Omental fat pad (tissue), 3 donors: ENCODE measurements at regions not wholly inside any gene's neighbourhood (a gene's known extent, or its start where the extent isn't known, plus 50 kb on each side); places are given as distances from the start of the nearest gene placed in this dataset.

Experiments
- ATAC-seq: fragments of 150-250 bp; one replicate; pipeline ENCODE4 v1.9.1; 2016; ENCODE audit warnings: mild to moderate bottlenecking, moderate library complexity; ENCODE audit not compliant: low FRiP score
- DNase-seq: peaks from one replicate; pipeline ENCODE4 v3.0.0-alpha.2; 2019; ENCODE audit warnings: low spot score
- TF ChIP-seq, protein P1 (sequence below), 3 donors: fragments of 450-650 bp; IDR thresholded peaks; one replicate each; pipeline ENCODE4 v1.5.1; 2016 to 2017; ENCODE audit warnings: antibody characterized with exemption in 3 of 3, mild to moderate bottlenecking in 3 of 3, moderate library complexity in 2 of 3

DNA sequence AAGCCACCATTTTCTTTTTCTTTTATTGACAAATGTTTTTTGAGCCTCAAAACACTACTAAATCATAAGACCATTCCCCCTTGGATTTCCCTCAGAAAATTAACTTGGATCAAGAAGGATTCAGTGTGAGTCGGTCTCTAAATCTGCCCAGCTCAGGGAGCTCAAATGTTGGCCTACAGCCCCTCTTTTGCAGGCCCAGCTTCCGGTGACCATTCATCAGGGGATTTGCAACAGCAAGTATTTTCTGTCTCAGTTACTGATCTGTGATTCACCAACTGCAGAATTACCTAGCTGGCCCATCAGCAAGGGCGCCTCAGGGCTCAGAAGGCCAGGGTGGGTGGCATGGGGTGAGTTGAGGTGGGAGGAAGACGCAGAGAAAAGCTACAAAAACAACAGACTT lies 318.1 kb downstream of the CDC5L start:
- ATAC-seq = no peak
- DNase-seq = no peak
- TF ChIP-seq, protein P1, sequence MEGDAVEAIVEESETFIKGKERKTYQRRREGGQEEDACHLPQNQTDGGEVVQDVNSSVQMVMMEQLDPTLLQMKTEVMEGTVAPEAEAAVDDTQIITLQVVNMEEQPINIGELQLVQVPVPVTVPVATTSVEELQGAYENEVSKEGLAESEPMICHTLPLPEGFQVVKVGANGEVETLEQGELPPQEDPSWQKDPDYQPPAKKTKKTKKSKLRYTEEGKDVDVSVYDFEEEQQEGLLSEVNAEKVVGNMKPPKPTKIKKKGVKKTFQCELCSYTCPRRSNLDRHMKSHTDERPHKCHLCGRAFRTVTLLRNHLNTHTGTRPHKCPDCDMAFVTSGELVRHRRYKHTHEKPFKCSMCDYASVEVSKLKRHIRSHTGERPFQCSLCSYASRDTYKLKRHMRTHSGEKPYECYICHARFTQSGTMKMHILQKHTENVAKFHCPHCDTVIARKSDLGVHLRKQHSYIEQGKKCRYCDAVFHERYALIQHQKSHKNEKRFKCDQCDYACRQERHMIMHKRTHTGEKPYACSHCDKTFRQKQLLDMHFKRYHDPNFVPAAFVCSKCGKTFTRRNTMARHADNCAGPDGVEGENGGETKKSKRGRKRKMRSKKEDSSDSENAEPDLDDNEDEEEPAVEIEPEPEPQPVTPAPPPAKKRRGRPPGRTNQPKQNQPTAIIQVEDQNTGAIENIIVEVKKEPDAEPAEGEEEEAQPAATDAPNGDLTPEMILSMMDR (IDR thresholded peaks at IDR 0.05) = no peak

DNA sequence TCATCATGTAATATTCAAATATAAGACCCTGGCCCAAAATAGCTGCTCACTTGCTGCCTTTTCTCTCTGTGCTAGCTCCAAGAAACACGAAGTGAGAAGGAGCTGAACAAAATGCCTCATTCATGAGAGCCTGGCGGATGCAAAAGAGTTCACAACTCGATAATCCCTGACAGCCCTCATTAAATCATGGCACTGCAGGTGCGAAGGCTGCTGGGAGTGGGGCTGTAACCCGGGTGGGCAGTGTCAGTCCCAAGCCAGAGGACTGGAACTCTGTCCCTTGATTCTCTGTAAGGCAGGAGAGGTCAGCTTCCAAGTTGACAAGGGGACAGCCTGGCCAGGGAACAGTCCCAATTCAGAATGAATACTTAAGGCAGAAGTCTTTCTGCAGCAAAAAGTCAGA lies 318.5 kb downstream of the CDC5L start:
- ATAC-seq (no peak), DNase-seq (no peak)

DNA sequence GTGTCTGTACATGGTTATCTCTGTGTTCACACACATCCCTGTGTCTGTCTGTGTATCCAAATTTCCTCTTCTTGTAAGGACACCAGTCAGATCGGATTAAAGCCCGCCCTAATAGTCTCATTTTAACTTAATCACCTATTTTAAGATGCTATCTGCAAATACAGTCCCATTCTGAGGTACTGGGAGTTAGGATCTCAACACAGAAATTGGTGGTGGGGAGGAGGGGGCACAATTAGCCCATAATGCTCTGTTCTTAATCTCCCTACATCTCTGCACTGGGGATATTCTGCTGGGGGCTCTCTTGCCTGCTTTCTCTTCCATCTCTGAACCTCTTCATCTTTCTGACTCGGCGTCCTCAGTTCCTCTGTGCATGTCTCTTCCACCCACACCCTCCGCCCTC lies 320.7 kb downstream of the CDC5L start:
- DNase-seq (no peak), ATAC-seq (no peak)
- TF ChIP-seq, protein P1 (IDR thresholded peaks at IDR 0.05) = no peak

More for the DNA sequence above, 318.5 kb downstream of the CDC5L start:
- TF ChIP-seq, protein P1 (IDR thresholded peaks at IDR 0.05) = no peak

DNA sequence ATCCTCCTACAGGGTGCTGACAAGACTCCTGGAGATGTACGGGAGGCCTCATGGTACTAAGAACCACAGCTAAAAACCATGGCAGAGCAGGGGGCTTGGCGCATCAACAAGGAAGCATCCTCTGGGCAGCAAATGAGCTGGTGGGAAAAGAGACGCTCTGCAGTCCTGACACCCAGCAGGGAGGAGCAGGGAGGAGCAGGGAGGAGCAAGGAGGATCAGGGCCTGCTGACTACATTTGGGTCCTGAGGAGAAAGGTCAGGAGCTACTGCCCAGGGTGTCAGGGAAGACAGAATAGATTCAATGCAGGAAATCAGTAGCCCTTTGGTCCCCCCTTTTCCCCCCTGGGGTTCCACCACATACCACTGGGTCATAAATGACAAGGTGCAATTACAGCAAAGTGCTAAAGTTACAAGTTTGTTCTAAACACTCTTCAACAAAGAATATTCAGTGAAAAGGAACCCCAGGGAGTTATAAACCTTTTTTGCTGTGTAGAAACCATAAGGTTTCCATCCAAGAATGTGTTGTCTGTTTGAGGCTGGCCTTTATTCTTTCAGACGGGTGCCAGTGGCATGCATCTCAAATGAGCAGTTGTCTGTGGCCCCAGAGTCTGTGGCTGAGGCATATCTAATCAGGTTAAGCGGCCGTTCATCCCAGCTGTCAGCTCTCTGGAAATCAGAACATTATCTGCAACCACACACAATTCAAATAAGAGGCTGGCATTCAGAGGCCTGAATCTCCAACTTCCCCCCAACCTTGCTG lies 325.0 kb downstream of the CDC5L start:
- TF ChIP-seq, protein P1 (IDR thresholded peaks at IDR 0.05) = no peak
- DNase-seq (no peak), ATAC-seq (no peak)

DNA sequence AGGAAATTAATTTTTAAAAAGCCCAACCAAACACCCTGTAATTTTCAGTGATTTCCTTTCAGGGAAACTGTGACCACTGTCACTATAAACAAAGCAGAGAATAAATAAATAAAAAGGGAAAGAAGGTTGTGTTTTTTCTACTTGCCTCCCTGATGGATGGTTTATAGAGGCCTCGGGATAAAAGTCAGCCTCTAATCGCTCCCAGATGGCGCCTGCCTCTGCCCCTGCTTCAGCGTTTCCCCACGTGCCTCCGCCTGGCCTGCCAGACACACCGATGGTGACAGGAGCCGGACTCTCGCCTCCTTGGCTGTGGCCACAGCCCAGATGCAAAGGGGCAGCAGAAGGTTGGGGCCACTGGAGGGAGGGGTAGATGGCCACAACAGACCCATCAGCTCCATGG lies 327.7 kb downstream of the CDC5L start:
- no peak for ATAC-seq
- TF ChIP-seq, protein P1 (IDR thresholded peaks at IDR 0.05) = no peak
- DNase-seq = no peak

DNA sequence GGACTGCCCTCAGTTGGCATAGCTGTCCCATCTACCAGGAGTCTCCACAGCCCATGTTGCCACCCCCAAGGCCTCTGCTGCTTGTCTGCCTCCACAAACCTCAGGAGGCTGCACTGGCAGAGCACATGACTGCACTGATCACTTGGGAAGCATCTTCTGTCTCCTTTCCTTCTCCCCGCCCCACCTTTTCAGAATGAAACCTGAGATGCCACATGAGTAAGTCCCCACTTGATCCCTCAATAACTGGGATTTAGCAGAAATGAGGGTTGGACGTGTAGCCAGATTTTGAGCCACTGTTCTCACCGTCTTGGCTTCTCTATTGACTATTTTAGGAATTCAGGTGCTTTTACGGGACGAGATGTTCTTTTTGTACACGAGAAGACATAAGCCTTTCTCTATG lies 328.4 kb downstream of the CDC5L start:
- DNase-seq (no peak), ATAC-seq (no peak)
- TF ChIP-seq, protein P1 (IDR thresholded peaks at IDR 0.05) = no peak

DNA sequence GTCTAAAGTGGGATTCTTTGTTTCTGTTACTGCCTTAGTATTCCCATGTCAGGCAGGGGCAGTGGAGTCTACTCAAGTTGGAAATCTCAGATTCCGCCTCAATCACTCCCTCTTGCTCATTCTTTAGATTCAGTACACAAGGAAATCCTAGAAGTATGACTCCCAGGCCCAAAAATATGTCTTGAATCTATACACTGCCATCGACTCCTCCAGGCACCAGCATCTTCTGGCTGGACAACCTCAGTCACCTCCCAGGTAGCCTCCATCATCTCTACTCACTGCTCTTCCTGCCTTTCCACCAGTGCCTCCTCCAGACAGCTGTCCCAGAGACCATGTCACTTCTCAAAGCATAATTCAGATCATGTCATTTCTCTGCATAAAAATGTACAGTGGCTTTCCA lies 329.9 kb downstream of the CDC5L start:
- ATAC-seq (no peak), DNase-seq (no peak)
- TF ChIP-seq, protein P1 (IDR thresholded peaks at IDR 0.05) = no peak
